ENCODE measurements at regions not wholly inside any gene's neighbourhood (a gene's known extent, or its start where the extent isn't known, plus 50 kb on each side); places are given as distances from the start of the nearest gene placed in this dataset.

- no peak for FAIRE-seq
Observed at GRCh38 chr4:169807934-169808509, 50.3 kb upstream of the HPF1 start.

All from islet of Langerhans (tissue), 1 donor.